Mammary epithelial cell (primary cell): ENCODE measurements at regions not wholly inside any gene's neighbourhood (a gene's known extent, or its start where the extent isn't known, plus 50 kb on each side); places are given as distances from the start of the nearest gene placed in this dataset.

Source experiments
- EZH2 ChIP-seq: IDR thresholded peaks from 2 replicates; pipeline ENCODE4 v1.6.1; 2012; ENCODE audit warnings: low read length, inconsistent platforms, borderline replicate concordance
- TF ChIP-seq, protein P1 (sequence below), 2 donors: IDR thresholded peaks in 1 of 2; conservative IDR thresholded peaks in 1 of 2; 2 replicates each; pipeline ENCODE4 v1.5.1; 2011 to 2012; ENCODE audit warnings: inconsistent platforms in 2 of 2, low read length in 2 of 2, mild to moderate bottlenecking in 2 of 2, control low read depth in 1 of 2, low read depth in 1 of 2; ENCODE audit not compliant: insufficient read depth in 1 of 2; ENCODE audit errors: extremely low read depth in 1 of 2

DNA sequence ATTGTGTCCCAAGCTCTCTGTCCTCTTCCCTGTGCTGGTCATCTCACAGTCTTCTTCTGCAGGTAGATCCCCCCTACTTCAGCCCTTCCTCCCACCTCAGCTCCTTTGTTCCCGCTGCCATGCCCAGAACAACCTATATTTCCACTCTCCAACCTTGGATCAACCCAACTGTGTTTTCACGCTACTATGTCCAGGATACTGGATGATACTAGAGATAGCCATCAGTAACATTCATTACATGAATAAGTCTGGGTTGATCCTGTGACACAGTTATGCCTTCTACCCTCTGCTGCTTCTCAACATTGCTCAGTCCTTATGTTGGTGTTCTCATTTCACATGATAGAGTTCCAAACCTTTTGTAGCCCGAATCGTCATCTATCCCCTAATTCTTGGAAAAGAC is 286.4 kb downstream of the ZEB1 start:
- TF ChIP-seq, protein P1, sequence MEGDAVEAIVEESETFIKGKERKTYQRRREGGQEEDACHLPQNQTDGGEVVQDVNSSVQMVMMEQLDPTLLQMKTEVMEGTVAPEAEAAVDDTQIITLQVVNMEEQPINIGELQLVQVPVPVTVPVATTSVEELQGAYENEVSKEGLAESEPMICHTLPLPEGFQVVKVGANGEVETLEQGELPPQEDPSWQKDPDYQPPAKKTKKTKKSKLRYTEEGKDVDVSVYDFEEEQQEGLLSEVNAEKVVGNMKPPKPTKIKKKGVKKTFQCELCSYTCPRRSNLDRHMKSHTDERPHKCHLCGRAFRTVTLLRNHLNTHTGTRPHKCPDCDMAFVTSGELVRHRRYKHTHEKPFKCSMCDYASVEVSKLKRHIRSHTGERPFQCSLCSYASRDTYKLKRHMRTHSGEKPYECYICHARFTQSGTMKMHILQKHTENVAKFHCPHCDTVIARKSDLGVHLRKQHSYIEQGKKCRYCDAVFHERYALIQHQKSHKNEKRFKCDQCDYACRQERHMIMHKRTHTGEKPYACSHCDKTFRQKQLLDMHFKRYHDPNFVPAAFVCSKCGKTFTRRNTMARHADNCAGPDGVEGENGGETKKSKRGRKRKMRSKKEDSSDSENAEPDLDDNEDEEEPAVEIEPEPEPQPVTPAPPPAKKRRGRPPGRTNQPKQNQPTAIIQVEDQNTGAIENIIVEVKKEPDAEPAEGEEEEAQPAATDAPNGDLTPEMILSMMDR (conservative IDR thresholded peaks at IDR 0.05 in 1 of 2, IDR thresholded peaks at IDR 0.05 in 1 of 2; ENCODE audit: extremely low read depth in 1 of 2, insufficient read depth in 1 of 2, low read depth in 1 of 2, low read length in 2 of 2): no peak
- no peak for TF ChIP-seq EZH2
